GM12878 (cell line): ENCODE measurements at regions not wholly inside any gene's neighbourhood (a gene's known extent, or its start where the extent isn't known, plus 50 kb on each side); places are given as distances from the start of the nearest gene placed in this dataset.

Source experiments
- CREM ChIP-seq: IDR thresholded peaks from 2 replicates; pipeline ENCODE4 v1.6.1; 2014; ENCODE audit warnings: antibody characterized with exemption, low read depth
- IKZF1 ChIP-seq: fragments of 450-650 bp; conservative IDR thresholded peaks from 2 replicates; pipeline ENCODE4 v1.6.1; 2017; ENCODE audit warnings: antibody characterized with exemption, mild to moderate bottlenecking
- IRF4 ChIP-seq: IDR thresholded peaks from 2 replicates; pipeline ENCODE4 v1.6.1; 2011; ENCODE audit warnings: low read depth, low read length
- KAT2A ChIP-seq: conservative IDR thresholded peaks from 2 replicates; pipeline ENCODE4 v1.6.1; 2011; ENCODE audit warnings: low read depth, low read length; ENCODE audit not compliant: control insufficient read depth
- POLR2AphosphoS5 ChIP-seq: IDR thresholded peaks from 2 replicates; pipeline ENCODE4 v1.6.1; 2011; ENCODE audit warnings: mild to moderate bottlenecking, low read length, inconsistent platforms
- RAD21 ChIP-seq: IDR thresholded peaks from 2 replicates; pipeline ENCODE4 v1.6.1; 2011; ENCODE audit warnings: mild to moderate bottlenecking, low read depth, low read length, moderate library complexity; ENCODE audit not compliant: insufficient read depth
- RUNX3 ChIP-seq: IDR thresholded peaks from 2 replicates; pipeline ENCODE4 v1.6.1; 2012; ENCODE audit warnings: low read length, inconsistent platforms
- SMAD1 ChIP-seq: fragments of 450-650 bp; IDR thresholded peaks from 2 replicates; pipeline ENCODE4 v1.6.1; 2018; ENCODE audit warnings: mild to moderate bottlenecking, low read depth; ENCODE audit not compliant: partially characterized antibody
- SUPT20H ChIP-seq: IDR thresholded peaks from 2 replicates; pipeline ENCODE4 v1.6.1; 2011; ENCODE audit warnings: low read depth, mild to moderate bottlenecking, low read length, moderate library complexity, borderline replicate concordance; ENCODE audit not compliant: control insufficient read depth
- TBL1XR1 ChIP-seq: IDR thresholded peaks from 2 replicates; pipeline ENCODE4 v1.6.1; 2012; ENCODE audit warnings: low read depth, low read length, improper control_type of control experiment
- ZBTB4 ChIP-seq: fragments of 450-650 bp; formaldehyde crosslinking; IDR thresholded peaks from 2 replicates; pipeline ENCODE4 v1.4.0; 2022; ENCODE audit warnings: mild to moderate bottlenecking, moderate library complexity

GRCh38 chr9:87270848-87271234 lies 226.8 kb upstream of the DAPK1 start (continued):
- TF ChIP-seq IRF4 (no peak), POLR2AphosphoS5 (no peak), RUNX3 (no peak), KAT2A (no peak), IKZF1 (no peak), TBL1XR1 (no peak), SUPT20H (no peak), SMAD1 (no peak), ZBTB4 (CRISPR knock-in tag) (no peak), RAD21 (no peak), CREM (no peak)
